Fibroblast of skin of scalp (primary cell): ENCODE measurements at regions not wholly inside any gene's neighbourhood (a gene's known extent, or its start where the extent isn't known, plus 50 kb on each side); places are given as distances from the start of the nearest gene placed in this dataset.
"Not testable (repeated sequence)": the region's sequence is repeated elsewhere in the genome, so short reads cannot be mapped to it uniquely, and the experiment has no call there.

ENCODE experiments used
- DNase-seq: peaks from one replicate; pipeline ENCODE4 v3.0.0-alpha.2; 2013

- no peak for DNase-seq
Observed at GRCh38 chr1:4444086-4444485, 210.3 kb upstream of the AJAP1 start.

GRCh38 chr1:4447778-4448420 is 206.5 kb upstream of the AJAP1 start:
- DNase-seq = no peak

- DNase-seq = no peak
Observed at GRCh38 chr1:4449972-4450371, 204.4 kb upstream of the AJAP1 start.

- peak; percentile 67 for DNase-seq
Observed at GRCh38 chr1:4452701-4453100, 201.7 kb upstream of the AJAP1 start.

GRCh38 chr1:4460052-4460451 is 194.4 kb upstream of the AJAP1 start:
- DNase-seq = no peak

GRCh38 chr1:4460651-4461050 is 193.8 kb upstream of the AJAP1 start:
- no peak for DNase-seq

- DNase-seq = no peak
Observed at GRCh38 chr1:4461726-4462290, 192.6 kb upstream of the AJAP1 start.

GRCh38 chr1:4462831-4463484 is 191.5 kb upstream of the AJAP1 start:
- DNase-seq = no peak

- DNase-seq = no peak
Observed at GRCh38 chr1:4463631-4464030, 190.8 kb upstream of the AJAP1 start.

- no peak for DNase-seq
Observed at GRCh38 chr1:4464478-4464877, 189.9 kb upstream of the AJAP1 start.

GRCh38 chr1:4467241-4467640 is 187.2 kb upstream of the AJAP1 start:
- no peak for DNase-seq

GRCh38 chr1:4468386-4468785 is 186.0 kb upstream of the AJAP1 start:
- DNase-seq = no peak

- no peak for DNase-seq
Observed at GRCh38 chr1:4468804-4469514, 185.4 kb upstream of the AJAP1 start.

- DNase-seq = no peak
Observed at GRCh38 chr1:4476394-4476793, 178.0 kb upstream of the AJAP1 start.

GRCh38 chr1:4481451-4481850 is 173.0 kb upstream of the AJAP1 start:
- DNase-seq = no peak

- DNase-seq = no peak
Observed at GRCh38 chr1:4482526-4482925, 171.9 kb upstream of the AJAP1 start.

GRCh38 chr1:4483021-4483625 is 171.3 kb upstream of the AJAP1 start:
- no peak for DNase-seq

- DNase-seq = no peak
Observed at GRCh38 chr1:4485398-4485797, 169.0 kb upstream of the AJAP1 start.

GRCh38 chr1:4485878-4486277 is 168.5 kb upstream of the AJAP1 start:
- no peak for DNase-seq

GRCh38 chr1:4486408-4487120 is 167.8 kb upstream of the AJAP1 start:
- DNase-seq = no peak

- no peak for DNase-seq
Observed at GRCh38 chr1:4488018-4488417, 166.4 kb upstream of the AJAP1 start.

GRCh38 chr1:4489486-4489885 is 164.9 kb upstream of the AJAP1 start:
- DNase-seq = no peak

- DNase-seq = not testable (repeated sequence)
Observed at GRCh38 chr1:4489992-4490391, 164.4 kb upstream of the AJAP1 start.
